Activated naive CD8-positive, alpha-beta T cell treated with anti-CD3 and anti-CD28 coated beads for 36 hours (primary cell): ENCODE measurements at regions not wholly inside any gene's neighbourhood (a gene's known extent, or its start where the extent isn't known, plus 50 kb on each side); places are given as distances from the start of the nearest gene placed in this dataset.
"Not testable (repeated sequence)": the region's sequence is repeated elsewhere in the genome, so short reads cannot be mapped to it uniquely, and the experiment has no call there.

Experiments used
- DNase-seq: peaks from one replicate; pipeline ENCODE4 v3.0.0; 2021
- H3K27ac Mint-ChIP-seq: one replicate; pipeline ENCODE4 v1.8.0; 2022; ENCODE audit warnings: mild to moderate bottlenecking, moderate library complexity, mixed read lengths
- H3K27me3 Mint-ChIP-seq: one replicate; pipeline ENCODE4 v1.8.0; 2022; ENCODE audit warnings: mild to moderate bottlenecking, mixed read lengths
- H3K36me3 Mint-ChIP-seq: one replicate; pipeline ENCODE4 v1.8.0; 2021; ENCODE audit warnings: mild to moderate bottlenecking, mixed read lengths
- H3K4me1 Mint-ChIP-seq: one replicate; pipeline ENCODE4 v1.8.0; 2021; ENCODE audit warnings: mixed read lengths
- H3K4me3 Mint-ChIP-seq: one replicate; pipeline ENCODE4 v1.8.0; 2022; ENCODE audit warnings: mild to moderate bottlenecking, moderate library complexity, mixed read lengths
- H3K9me3 Mint-ChIP-seq: one replicate; pipeline ENCODE4 v1.8.0; 2022; ENCODE audit warnings: mixed read lengths

GRCh38 chr4:114034189-114034588 lies 54.7 kb upstream of the ARSJ start:
- Mint-ChIP-seq H3K9me3 (no peaks in the 10 kb centered on the region), H3K4me3 (no peak overlapping the region), H3K27ac (no peak overlapping the region), H3K27me3 (peaks cover 3% of the 10 kb centered on the region), H3K36me3 (no peaks in the 10 kb centered on the region), H3K4me1 (no peaks in the 10 kb centered on the region)
- DNase-seq, result no peak

- Mint-ChIP-seq H3K36me3 (no peaks in the 10 kb centered on the region), H3K27me3 (peaks cover 3% of the 10 kb centered on the region), H3K9me3 (no peaks in the 10 kb centered on the region), H3K27ac (no peak overlapping the region), H3K4me3 (no peak overlapping the region), H3K4me1 (peaks cover 7% of the 10 kb centered on the region)
- DNase-seq, result no peak
Measured at GRCh38 chr4:114036426-114036825, 57.0 kb upstream of the ARSJ start.

- H3K27ac Mint-ChIP-seq, result no peak overlapping the region
- H3K9me3 Mint-ChIP-seq, result no peaks in the 10 kb centered on the region
- no peak overlapping the region for H3K4me3 Mint-ChIP-seq
- no peaks in the 10 kb centered on the region for H3K36me3 Mint-ChIP-seq
- H3K27me3 Mint-ChIP-seq, result peaks cover 3% of the 10 kb centered on the region
- peaks cover 7% of the 10 kb centered on the region for H3K4me1 Mint-ChIP-seq
- DNase-seq, result no peak
Measured at GRCh38 chr4:114036864-114037263, 57.4 kb upstream of the ARSJ start.

- Mint-ChIP-seq H3K4me3 (no peak overlapping the region), H3K9me3 (peaks cover 2% of the 10 kb centered on the region), H3K27me3 (peaks cover 3% of the 10 kb centered on the region), H3K36me3 (no peaks in the 10 kb centered on the region), H3K27ac (no peak overlapping the region), H3K4me1 (peaks cover 7% of the 10 kb centered on the region)
- no peak for DNase-seq
Measured at GRCh38 chr4:114037988-114038387, 58.5 kb upstream of the ARSJ start.

GRCh38 chr4:114038762-114039387 lies 59.4 kb upstream of the ARSJ start:
- H3K36me3 Mint-ChIP-seq, result no peaks in the 10 kb centered on the region
- no peak overlapping the region for H3K4me3 Mint-ChIP-seq
- H3K4me1 Mint-ChIP-seq, result peaks cover 7% of the 10 kb centered on the region
- H3K27ac Mint-ChIP-seq, result no peak overlapping the region
- no peak for DNase-seq
- H3K27me3 Mint-ChIP-seq, result peaks cover 3% of the 10 kb centered on the region
- peaks cover 4% of the 10 kb centered on the region for H3K9me3 Mint-ChIP-seq

- Mint-ChIP-seq H3K27me3 (no peaks in the 10 kb centered on the region), H3K9me3 (peaks cover 4% of the 10 kb centered on the region), H3K36me3 (peaks cover 1% of the 10 kb centered on the region), H3K4me3 (no peak overlapping the region), H3K27ac (no peak overlapping the region), H3K4me1 (peaks cover 7% of the 10 kb centered on the region)
- DNase-seq, result peak; percentile 2
Measured at GRCh38 chr4:114040319-114041116, 61.1 kb upstream of the ARSJ start.

GRCh38 chr4:114041117-114041475 lies 61.6 kb upstream of the ARSJ start:
- no peak overlapping the region for H3K27ac Mint-ChIP-seq
- DNase-seq, result no peak
- H3K4me3 Mint-ChIP-seq, result no peak overlapping the region
- H3K36me3 Mint-ChIP-seq, result peaks cover 1% of the 10 kb centered on the region
- peaks cover 7% of the 10 kb centered on the region for H3K4me1 Mint-ChIP-seq
- H3K9me3 Mint-ChIP-seq, result peaks cover 4% of the 10 kb centered on the region
- H3K27me3 Mint-ChIP-seq, result no peaks in the 10 kb centered on the region

- no peak for DNase-seq
- Mint-ChIP-seq H3K36me3 (peaks cover 1% of the 10 kb centered on the region), H3K27me3 (no peaks in the 10 kb centered on the region), H3K27ac (no peak overlapping the region), H3K4me3 (no peak overlapping the region), H3K4me1 (peaks cover 7% of the 10 kb centered on the region), H3K9me3 (peaks cover 4% of the 10 kb centered on the region)
Measured at GRCh38 chr4:114043116-114043515, 63.7 kb upstream of the ARSJ start.

GRCh38 chr4:114044351-114044750 lies 64.9 kb upstream of the ARSJ start:
- not testable (repeated sequence) for H3K27me3 Mint-ChIP-seq, H3K4me1 Mint-ChIP-seq, H3K9me3 Mint-ChIP-seq, DNase-seq, H3K36me3 Mint-ChIP-seq, H3K4me3 Mint-ChIP-seq, H3K27ac Mint-ChIP-seq

GRCh38 chr4:114046331-114046730 lies 66.9 kb upstream of the ARSJ start:
- Mint-ChIP-seq H3K4me1 (no peaks in the 10 kb centered on the region), H3K4me3 (no peak overlapping the region), H3K9me3 (peaks cover 4% of the 10 kb centered on the region), H3K36me3 (peaks cover 1% of the 10 kb centered on the region), H3K27me3 (no peaks in the 10 kb centered on the region), H3K27ac (no peak overlapping the region)
- no peak for DNase-seq

GRCh38 chr4:114048154-114048553 lies 68.7 kb upstream of the ARSJ start:
- H3K9me3 Mint-ChIP-seq, H3K4me1 Mint-ChIP-seq, H3K36me3 Mint-ChIP-seq, H3K27ac Mint-ChIP-seq, DNase-seq, H3K27me3 Mint-ChIP-seq, H3K4me3 Mint-ChIP-seq: not testable (repeated sequence)

GRCh38 chr4:114052227-114052626 lies 72.8 kb upstream of the ARSJ start:
- Mint-ChIP-seq H3K27ac (no peak overlapping the region), H3K4me1 (no peaks in the 10 kb centered on the region), H3K9me3 (peaks cover 20% of the 10 kb centered on the region), H3K36me3 (no peaks in the 10 kb centered on the region), H3K27me3 (no peaks in the 10 kb centered on the region), H3K4me3 (no peak overlapping the region)
- no peak for DNase-seq

GRCh38 chr4:114056599-114056998 lies 77.2 kb upstream of the ARSJ start:
- DNase-seq, result no peak
- no peaks in the 10 kb centered on the region for H3K27me3 Mint-ChIP-seq
- no peak overlapping the region for H3K4me3 Mint-ChIP-seq
- H3K36me3 Mint-ChIP-seq, result no peaks in the 10 kb centered on the region
- no peaks in the 10 kb centered on the region for H3K4me1 Mint-ChIP-seq
- H3K27ac Mint-ChIP-seq, result no peak overlapping the region
- peaks cover 20% of the 10 kb centered on the region for H3K9me3 Mint-ChIP-seq

GRCh38 chr4:114057746-114058145 lies 78.3 kb upstream of the ARSJ start:
- Mint-ChIP-seq H3K27ac (no peak overlapping the region), H3K4me3 (no peak overlapping the region), H3K27me3 (no peaks in the 10 kb centered on the region), H3K36me3 (no peaks in the 10 kb centered on the region), H3K4me1 (no peaks in the 10 kb centered on the region), H3K9me3 (peaks cover 20% of the 10 kb centered on the region)
- DNase-seq, result no peak

- H3K36me3 Mint-ChIP-seq, result no peaks in the 10 kb centered on the region
- no peak overlapping the region for H3K4me3 Mint-ChIP-seq
- H3K27ac Mint-ChIP-seq, result no peak overlapping the region
- H3K27me3 Mint-ChIP-seq, result no peaks in the 10 kb centered on the region
- DNase-seq, result no peak
- no peaks in the 10 kb centered on the region for H3K4me1 Mint-ChIP-seq
- no peaks in the 10 kb centered on the region for H3K9me3 Mint-ChIP-seq
Measured at GRCh38 chr4:114062499-114062898, 83.1 kb upstream of the ARSJ start.

GRCh38 chr4:114072781-114073180 lies 93.3 kb upstream of the ARSJ start:
- Mint-ChIP-seq H3K9me3 (peaks cover 5% of the 10 kb centered on the region), H3K27ac (no peak overlapping the region), H3K4me3 (no peak overlapping the region), H3K27me3 (no peaks in the 10 kb centered on the region), H3K36me3 (no peaks in the 10 kb centered on the region), H3K4me1 (peaks cover 3% of the 10 kb centered on the region)
- DNase-seq, result no peak
